Activated CD4-positive, CD25-positive, alpha-beta regulatory T cell treated with anti-CD3 and anti-CD28 coated beads, Interleukin-2, amount 50 U/mL, for 72 hours (primary cell): ENCODE measurements at regions not wholly inside any gene's neighbourhood (a gene's known extent, or its start where the extent isn't known, plus 50 kb on each side); places are given as distances from the start of the nearest gene placed in this dataset.
"Not testable (repeated sequence)": the region's sequence is repeated elsewhere in the genome, so short reads cannot be mapped to it uniquely, and the experiment has no call there.

ENCODE experiments used
- DNase-seq: peaks from one replicate; pipeline ENCODE4 v3.0.0; 2021

DNA sequence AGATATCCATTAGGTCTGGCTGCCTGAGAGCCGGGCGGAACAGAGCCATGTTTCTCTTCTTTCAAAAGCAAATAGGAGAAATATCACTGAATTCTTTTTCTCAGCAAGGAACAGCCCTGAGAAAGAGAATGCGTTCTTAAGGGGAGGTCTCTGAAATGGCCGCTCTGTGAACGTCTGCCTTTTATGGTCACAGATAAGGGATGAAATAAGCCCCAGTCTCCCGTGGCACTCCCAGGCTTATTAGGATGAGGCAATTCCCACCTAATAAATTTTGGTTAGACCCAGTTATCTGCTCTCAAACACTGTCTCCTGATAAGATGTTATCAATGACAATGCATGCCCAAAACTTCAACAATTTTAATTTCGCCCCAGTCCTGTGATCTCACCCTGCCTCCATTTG, 133.4 kb upstream of the KCNJ18 start:
- DNase-seq: not testable (repeated sequence)

DNA sequence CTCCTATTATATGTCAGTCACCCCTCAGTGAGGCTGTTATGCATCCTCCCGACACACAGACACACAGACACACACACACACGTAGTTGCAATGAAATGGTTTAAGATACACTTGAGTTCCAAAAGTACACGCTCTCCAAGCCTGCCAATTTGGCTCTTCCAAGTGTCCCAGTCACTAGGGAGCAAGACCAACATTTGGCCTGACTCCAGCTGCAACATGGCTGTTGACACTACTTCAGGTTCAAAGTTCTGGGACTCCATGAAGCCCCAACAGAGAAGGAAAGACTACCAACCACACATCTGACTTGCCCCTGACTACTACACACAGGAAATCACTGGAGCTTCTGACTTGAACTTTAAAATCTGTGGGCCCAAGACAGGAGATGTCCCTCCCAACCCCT, 128.1 kb upstream of the KCNJ18 start:
- DNase-seq: no peak

DNA sequence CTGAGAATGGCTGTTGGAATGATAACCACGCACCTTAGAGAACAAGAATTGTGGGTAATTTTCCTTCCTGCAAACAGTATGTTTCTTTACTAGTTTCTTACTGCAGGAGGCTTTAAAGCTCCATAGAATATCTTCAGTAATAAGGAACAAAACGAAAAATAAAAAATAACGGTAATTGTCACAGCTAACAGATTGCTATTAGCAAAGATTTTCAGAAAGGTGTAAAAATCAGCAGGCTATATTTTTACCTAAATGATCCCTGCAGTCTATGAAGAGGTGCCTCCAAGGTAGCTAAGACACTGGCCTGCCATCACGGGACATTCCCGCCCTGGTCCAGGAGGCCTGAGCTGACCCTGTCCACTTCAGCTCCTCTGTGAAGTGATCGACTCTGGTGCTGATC, 127.6 kb upstream of the KCNJ18 start:
- not testable (repeated sequence) for DNase-seq

DNA sequence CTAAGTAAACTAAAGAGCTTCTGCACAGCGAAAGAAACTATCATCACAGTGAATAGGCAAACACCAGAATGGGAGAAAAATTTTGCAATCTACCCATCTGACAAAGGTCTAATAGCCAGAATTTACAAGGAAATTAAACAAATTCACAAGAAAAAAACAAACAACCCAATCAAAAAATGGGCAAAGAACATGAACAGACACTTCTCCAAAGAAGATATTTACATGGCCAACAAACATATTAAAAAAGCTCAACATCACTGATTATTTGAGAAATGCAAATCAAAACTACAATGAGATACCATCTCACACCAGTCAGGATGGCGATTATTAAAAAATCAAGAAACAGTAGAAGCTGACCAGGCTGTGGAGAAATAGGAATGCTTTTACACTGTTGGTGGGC, 121.9 kb upstream of the KCNJ18 start:
- not testable (repeated sequence) for DNase-seq

DNA sequence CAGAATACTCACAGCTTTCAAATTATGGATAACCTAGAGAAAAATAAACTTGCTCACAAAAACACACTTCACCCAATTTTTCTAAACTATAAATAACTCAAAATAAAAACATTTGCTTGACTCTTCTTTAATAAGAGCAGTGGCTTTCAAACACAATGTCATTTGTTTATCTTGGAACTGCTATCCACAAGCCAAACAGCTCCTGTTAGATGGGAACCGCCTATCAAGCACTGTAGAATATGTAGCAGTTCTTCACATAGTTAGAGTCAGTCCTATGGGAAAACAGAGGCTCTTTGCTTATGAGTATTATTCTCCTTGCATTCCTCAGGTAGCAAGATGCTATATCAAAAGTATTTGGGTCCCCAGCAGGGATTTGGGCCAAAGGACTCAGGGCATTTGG, 120.2 kb upstream of the KCNJ18 start:
- DNase-seq: not testable (repeated sequence)

DNA sequence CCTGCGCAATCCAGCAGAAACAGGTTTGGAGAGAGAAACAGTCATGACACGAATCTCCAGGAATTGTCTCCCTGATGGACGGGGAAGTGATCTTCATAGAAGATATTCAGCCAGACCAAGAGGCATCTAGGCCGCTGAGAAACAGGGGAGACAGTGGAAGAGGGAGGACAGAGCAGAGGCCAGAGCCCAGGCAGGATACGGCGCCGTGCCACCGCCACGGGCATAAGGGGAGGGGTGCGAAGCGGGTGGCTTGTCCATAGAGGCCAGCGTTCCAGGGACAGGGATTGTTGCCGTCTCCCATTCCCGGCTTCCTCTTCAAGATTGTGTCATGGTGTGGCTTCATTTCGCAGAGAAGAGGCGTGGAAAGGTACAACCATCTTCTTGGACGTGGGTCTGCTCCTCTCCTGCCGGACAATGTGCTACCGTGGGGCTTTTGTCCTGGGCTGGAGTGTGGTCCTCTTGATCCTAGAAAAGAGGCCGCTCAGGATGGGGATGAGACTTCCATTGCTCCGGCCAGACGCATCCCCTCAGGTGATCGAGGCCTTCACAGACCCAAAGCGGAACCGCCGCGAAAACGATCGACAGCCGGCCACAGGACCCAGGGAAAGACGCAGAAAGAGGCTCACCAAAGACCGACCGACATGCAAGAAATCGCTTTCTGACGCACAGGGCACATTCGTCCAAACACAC, 118.9 kb upstream of the KCNJ18 start:
- not testable (repeated sequence) for DNase-seq

DNA sequence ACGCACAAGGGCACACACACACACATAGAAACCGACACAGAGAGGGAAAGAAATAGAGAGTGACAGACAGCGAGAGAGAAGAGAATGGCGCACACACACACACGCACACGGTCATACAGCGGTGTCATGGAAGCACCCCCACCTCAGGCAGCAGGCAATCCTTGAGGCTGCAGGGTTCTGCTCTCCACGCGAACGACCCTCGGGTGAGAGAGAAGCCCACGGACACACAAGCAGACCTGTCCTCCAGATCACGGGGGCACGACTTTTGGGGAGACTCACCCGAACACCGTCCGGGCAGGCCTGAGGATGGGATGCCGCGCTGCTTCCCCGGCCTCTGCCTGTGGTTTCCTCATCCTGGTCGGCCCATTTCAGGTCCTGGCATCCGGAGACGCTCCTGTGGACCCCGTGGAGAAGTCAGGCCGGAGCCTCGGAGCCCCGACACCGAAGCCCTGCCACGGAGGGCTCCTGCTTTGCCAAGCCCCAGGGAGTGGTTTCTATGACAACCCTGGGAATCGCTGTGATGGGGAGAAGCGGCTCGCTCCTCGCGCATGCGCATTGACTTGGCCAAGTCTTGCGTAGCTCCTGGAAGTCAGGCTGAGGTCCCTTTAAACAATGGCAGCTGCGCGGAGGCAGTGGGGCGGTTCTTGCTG, 118.2 kb upstream of the KCNJ18 start:
- DNase-seq: peak; percentile 54

DNA sequence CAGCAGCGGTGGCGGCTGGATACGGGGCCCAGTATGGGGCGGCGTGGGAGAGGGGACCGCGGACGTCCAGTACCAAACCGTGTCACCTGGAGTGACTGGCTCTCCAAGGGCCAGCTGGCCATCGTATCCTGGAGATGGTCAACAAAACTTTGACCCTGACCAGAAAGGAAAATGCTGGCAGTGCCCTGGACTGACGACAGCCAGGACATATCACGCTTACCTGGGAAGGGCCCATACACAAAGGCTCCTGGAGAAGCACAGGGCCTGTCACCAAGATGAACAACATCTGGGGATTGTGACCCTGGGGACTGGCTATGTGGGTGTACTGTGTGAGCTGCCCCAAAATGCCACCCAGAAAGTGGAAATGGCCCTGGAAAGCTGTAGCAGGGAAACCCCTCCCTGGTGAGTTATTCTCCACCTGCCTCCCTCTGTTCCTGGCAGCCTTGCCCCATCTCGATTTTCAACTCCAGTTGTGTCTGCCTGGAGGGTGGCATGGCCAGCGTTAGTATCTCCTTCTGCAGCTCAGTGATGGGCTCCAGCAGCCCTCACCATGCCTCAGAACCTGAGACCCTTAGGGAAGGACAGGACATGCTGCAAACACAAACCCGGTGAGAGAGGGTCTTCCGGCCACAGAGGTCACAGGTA, 117.6 kb upstream of the KCNJ18 start:
- not testable (repeated sequence) for DNase-seq

DNA sequence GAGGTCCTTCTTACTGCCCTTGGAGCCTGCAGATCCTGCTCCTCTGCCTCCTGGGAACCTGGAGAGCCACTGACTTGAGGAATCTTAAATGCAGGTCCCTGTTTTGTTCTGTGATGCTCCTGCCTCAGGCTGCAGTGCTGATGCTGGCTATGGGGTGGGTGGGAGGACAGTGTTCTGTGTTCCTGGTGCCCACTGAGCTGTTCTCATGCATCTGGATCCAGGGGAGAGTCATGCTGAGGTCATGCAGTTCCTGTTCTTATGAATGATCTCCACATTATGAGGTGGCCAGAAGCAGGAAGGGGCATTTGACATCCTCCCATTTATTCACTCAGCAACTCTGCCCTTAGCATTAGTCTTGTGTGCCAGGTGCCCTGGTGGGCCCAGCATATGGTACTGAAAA, 113.5 kb upstream of the KCNJ18 start:
- DNase-seq: not testable (repeated sequence)

DNA sequence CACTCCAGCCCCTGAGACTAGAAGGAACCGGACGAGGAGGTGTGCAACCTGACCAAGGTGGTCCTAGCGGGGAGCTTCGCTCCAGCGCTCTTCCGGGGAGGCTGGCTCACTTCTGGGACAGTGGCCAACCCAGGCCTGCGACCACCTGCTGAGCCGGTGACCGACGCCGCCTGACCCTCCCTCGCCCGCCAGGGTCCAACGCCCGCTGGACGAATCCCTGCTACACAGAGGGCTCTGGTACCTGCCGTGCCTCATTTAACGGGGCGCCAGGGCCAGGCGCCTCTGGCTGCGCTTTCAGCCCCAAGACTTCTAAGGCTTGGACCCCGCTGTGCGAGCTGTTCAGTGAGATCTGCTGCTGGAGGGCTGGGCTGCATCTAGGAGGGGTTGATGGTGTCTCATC, 99.5 kb upstream of the KCNJ18 start:
- no peak for DNase-seq

DNA sequence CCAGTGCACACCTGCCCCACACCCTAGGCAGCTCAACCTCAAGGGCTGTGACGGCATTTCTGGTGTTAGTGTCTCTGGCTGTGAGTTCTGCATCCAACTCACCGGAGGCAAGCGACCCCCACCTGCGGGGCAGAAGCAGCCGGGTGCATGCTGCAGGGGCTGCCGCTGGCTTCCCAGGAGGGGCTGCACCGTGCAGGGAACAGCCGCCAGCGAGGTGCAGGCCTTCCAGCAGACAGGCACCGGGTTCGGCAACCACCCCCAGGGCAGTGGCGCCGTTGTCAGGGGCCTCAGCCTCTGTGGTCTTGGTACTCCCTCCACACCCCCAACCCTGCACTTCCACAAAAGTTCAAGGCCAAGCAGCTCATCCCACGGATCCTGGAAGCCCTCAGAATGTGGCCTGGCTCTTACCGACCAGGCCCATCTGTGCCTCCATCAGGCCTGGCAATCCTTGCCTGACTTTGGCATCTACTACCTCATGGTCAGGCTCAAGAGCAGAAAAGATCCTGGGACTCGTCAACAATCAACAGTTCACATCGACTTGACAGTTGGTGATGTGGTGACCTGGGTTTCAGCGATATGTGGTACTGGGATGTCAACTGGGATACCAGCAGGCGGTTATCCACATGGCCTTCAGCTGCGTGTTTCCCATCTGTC, 98.7 kb upstream of the KCNJ18 start:
- not testable (repeated sequence) for DNase-seq

DNA sequence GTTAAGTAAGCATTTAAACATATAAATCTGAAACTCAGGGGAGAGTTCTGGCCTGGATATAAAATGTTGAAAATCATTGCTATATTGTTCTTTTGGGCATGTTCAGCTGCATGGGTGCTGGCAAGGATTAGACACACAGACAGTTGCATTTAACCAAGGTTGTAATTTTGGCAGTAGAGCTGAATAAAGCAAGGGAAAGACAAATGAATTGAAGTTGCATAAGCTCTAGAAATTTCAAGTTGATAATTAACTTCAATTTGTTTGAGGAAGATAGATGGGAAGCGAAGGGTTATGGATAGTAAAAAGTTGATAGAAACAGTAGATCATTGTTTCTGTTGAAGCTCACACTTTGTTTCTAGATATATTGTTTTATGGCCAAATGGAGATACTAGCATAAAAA, 97.2 kb upstream of the KCNJ18 start:
- DNase-seq: no peak

DNA sequence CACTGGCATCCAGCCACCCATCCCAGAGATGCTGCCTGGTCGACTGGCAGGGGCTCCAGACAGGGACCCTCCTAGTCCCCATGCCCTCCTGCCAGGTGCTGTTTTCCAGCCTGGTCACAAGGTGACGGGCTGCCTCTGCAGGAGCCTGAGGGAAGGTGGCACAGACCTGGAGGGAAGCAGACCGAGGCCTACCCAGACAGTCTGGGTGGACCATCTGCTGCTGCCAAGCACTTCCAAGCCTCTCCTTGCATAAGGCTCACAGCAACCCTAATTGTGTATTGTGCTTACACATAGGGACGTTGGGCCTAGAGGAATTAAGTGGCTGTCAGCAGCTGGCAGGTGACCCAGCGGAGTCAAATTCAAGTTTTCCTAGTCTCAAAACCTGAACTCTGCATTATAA, 90.1 kb upstream of the KCNJ18 start:
- DNase-seq: no peak

DNA sequence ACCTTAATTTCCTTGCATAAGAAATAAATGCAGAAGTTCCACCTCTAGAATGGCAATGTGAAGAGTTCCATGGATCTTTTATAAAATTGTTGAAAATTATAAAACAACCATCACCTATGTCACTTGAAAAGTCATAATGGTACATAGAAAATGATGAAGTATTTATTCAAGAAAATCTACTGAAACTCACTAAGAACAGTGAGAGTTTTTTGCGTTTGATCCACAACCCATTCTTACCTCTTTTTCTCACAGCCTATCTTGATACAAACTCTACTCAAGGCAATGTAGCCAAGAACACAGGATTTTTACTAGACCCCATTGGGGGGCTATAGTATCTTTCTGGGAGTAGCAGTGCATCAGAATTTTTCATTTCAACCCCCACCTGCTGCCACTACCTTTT, 89.0 kb upstream of the KCNJ18 start:
- DNase-seq: not testable (repeated sequence)

DNA sequence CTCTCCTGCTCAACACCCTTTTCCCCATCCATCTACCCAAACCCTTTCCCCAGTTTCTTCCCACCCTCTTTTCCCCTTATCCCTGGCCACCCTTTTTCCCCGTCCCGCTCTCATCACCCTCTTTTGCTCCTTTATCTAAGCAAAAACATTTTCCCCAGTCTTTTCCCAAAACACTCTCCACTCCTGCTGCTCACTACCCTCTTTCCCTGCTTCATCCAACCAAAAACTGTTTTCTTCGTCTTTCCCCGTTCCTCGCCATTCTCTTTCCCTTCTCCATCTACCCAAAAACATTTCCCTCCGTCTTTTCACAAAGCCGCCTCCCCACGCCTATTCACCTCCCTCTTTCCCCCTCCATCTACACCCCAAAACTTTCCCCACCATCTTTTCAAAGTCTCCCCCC, 80.9 kb upstream of the KCNJ18 start:
- not testable (repeated sequence) for DNase-seq

DNA sequence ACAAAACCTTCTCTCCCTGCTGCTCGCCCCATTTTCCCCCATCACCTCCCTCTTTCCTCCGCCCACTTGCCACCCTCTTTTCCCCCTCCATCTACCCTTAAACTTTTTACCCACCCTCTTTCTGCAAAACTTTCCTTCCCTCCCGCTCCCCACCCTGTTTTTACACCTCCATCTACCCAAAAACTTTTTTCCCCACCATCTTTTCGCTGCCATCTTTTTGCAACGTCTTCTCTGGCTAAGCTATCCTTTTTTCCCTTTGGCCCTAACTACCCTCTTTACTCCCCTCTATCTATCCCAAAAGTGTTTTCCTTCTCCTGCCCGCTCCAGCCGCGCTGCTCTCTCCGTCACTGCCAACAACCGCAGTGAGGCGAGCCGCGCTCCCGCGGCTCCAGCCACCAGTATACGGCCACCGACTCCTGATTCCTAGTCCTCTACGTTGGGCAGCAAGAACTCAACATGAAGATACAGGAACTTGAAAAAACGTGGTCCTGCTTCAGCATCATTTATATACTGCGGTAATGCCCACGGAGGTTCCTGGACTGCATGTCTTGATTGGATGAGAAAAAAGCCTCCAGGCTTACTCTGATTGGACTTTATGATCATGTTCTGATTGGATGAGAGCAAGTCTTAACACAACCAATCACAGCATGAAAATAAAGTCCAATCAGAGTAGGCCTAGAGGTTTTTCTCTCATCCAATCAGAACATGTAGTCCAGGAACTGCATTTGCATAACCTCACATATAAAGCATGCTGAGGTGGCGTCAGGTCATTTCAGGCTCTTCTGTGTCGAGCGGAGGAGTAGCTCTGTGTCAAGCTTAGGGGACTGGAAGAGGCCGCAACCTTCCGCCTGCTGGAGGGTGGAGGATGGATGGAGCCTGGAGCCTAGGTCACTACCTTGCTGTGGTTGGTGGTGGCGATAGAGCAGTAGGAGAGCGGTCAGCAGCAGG, 79.9 kb upstream of the KCNJ18 start:
- DNase-seq: not testable (repeated sequence)

DNA sequence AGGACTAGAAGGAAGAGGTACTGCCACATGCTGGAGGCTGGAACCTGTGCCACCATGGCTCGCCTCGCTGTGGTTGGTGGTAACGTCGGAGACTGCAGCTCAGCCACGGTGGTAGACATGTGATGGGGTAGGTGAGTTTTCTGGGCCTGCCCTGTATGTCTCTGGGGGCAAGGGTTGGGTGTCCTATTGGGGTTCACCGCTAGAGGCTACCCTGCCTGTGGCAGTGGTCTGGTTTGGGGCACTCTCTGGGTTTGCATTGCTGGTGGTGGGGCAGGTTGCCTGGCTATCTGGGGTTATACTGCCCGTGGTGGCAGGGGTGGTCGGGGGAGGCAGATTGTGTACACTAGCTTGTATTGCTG, 79.3 kb upstream of the KCNJ18 start:
- DNase-seq: no peak

DNA sequence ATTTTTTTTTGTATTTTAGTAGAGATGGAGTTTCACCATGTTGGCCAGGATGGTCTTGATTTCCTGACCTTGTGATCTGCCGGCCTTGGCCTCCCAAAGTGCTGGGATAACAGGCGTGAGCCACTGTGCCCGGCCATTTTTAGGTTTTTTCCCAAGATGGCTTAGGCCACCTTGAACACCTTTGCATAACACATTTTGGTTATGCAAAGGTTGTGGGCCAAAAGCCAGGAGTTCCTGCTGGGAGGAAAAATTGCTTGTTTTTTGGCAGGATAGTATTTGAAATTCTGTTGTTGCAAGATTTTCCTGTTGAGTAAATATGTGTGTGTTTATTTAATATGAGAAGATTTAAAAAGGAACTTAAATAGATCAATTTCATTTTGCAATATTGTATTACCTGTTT, 65.3 kb upstream of the KCNJ18 start:
- not testable (repeated sequence) for DNase-seq
